ENCODE measurements at regions not wholly inside any gene's neighbourhood (a gene's known extent, or its start where the extent isn't known, plus 50 kb on each side); places are given as distances from the start of the nearest gene placed in this dataset.

- TF ChIP-seq POLR2A (IDR thresholded peaks at IDR 0.05), result no peak
- TF ChIP-seq, protein P1, sequence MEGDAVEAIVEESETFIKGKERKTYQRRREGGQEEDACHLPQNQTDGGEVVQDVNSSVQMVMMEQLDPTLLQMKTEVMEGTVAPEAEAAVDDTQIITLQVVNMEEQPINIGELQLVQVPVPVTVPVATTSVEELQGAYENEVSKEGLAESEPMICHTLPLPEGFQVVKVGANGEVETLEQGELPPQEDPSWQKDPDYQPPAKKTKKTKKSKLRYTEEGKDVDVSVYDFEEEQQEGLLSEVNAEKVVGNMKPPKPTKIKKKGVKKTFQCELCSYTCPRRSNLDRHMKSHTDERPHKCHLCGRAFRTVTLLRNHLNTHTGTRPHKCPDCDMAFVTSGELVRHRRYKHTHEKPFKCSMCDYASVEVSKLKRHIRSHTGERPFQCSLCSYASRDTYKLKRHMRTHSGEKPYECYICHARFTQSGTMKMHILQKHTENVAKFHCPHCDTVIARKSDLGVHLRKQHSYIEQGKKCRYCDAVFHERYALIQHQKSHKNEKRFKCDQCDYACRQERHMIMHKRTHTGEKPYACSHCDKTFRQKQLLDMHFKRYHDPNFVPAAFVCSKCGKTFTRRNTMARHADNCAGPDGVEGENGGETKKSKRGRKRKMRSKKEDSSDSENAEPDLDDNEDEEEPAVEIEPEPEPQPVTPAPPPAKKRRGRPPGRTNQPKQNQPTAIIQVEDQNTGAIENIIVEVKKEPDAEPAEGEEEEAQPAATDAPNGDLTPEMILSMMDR (IDR thresholded peaks at IDR 0.05), result no peak
- TF ChIP-seq EP300 (IDR thresholded peaks at IDR 0.05), result no peak
- TF ChIP-seq POLR2AphosphoS5 (IDR thresholded peaks at IDR 0.05), result no peak
Observed at GRCh38 chr5:101679816-101680215, 616.3 kb downstream of the SLCO4C1 start.

All from suprapubic skin (tissue), 4 donors.